ENCODE measurements at regions not wholly inside any gene's neighbourhood (a gene's known extent, or its start where the extent isn't known, plus 50 kb on each side); places are given as distances from the start of the nearest gene placed in this dataset.

DNA sequence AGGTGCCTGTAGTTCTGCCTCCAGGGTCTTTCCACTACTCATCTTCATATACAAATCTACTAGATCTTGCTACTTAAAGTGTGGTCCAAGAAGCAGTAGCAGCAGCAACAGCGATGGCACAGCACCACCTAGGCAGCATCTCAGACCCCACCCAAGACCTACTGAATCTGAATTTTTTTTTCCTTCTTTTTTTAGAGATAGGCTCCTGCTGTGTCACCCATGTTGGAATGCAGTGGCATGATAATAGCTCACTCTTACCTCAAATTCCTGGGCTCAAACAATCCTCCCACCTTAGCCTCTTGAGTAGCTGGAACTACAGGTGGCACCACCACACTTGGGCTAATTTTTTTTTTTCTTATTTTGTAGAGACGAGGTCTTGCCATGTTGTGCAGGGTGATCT lies 346.7 kb upstream of the TGFBR2 start:
- Histone ChIP-seq H3K9ac (ENCODE audit: low read length) (no peak overlapping the region), H3K4me3 (ENCODE audit: low read length) (no peak overlapping the region), H3K27me3 (ENCODE audit: control insufficient read depth, insufficient read depth, low read length) (no peaks in the 10 kb centered on the region), H3K4me1 (ENCODE audit: control insufficient read depth, insufficient read depth, low read length) (no peaks in the 10 kb centered on the region), H3K36me3 (ENCODE audit: control insufficient read depth, insufficient read depth, low read length) (no peaks in the 10 kb centered on the region), H3K27ac (ENCODE audit: low read depth, low read length) (no peak overlapping the region)

DNA sequence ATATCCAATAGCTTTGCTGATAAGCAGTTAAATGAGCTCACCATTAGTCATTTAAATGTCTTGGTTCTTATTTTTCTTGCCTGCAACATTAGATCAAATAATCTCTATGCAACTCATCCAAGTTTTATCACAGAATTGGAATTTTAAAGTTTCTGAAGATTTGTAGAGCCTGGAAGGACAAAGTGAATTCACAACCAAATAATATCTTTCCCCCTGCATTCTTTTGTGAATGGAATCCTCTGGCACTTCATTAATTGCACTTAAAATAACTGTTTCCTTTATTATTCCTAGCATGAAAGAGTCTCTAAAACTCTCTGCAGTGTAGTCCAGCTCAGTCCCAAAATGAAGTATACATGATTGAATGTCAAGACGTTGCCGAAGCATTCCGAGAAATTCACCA lies 345.6 kb upstream of the TGFBR2 start:
- H3K4me1 ChIP-seq (ENCODE audit: control insufficient read depth, insufficient read depth, low read length), result no peaks in the 10 kb centered on the region
- H3K27ac ChIP-seq (ENCODE audit: low read depth, low read length), result no peak overlapping the region
- H3K9ac ChIP-seq (ENCODE audit: low read length), result no peak overlapping the region
- no peaks in the 10 kb centered on the region for H3K36me3 ChIP-seq (ENCODE audit: control insufficient read depth, insufficient read depth, low read length)
- no peaks in the 10 kb centered on the region for H3K27me3 ChIP-seq (ENCODE audit: control insufficient read depth, insufficient read depth, low read length)
- no peak overlapping the region for H3K4me3 ChIP-seq (ENCODE audit: low read length)

DNA sequence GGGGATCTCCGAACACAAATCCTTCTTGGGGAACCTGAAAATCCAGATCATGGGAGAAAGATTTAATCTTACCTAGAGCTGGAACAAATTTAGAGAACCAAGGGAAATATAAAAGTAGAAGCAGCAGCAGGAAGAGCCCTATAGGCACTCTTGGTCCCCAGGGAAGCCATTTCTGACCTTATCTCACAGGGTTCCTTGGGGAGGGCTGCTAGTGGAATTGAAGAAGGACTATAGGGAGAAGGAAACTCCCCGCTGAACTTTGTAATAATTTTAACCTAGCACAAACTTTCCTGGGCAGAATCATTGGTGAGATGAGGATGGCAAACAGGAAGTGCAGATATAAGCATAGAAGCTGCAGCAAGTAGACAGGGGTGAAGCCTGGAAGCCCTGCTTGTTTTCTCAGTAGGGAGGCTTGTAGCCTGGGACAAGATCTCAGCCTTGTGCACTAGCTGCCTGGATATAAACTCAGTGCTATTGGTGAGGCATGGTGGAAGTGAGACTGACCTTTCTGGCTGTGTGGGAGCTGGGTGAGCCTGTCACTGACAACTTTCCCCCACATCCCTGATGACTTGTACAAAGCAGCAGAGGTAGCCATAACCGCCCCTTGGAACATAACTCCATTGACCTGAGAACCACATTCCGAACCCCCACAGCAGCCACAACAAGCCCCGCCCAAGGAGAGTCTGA lies 343.0 kb upstream of the TGFBR2 start:
- H3K4me3 ChIP-seq (ENCODE audit: low read length), result no peak overlapping the region
- H3K27me3 ChIP-seq (ENCODE audit: control insufficient read depth, insufficient read depth, low read length), result no peaks in the 10 kb centered on the region
- H3K4me1 ChIP-seq (ENCODE audit: control insufficient read depth, insufficient read depth, low read length), result peaks cover 2% of the 10 kb centered on the region
- no peak overlapping the region for H3K27ac ChIP-seq (ENCODE audit: low read depth, low read length)
- H3K36me3 ChIP-seq (ENCODE audit: control insufficient read depth, insufficient read depth, low read length), result no peaks in the 10 kb centered on the region
- no peak overlapping the region for H3K9ac ChIP-seq (ENCODE audit: low read length)

DNA sequence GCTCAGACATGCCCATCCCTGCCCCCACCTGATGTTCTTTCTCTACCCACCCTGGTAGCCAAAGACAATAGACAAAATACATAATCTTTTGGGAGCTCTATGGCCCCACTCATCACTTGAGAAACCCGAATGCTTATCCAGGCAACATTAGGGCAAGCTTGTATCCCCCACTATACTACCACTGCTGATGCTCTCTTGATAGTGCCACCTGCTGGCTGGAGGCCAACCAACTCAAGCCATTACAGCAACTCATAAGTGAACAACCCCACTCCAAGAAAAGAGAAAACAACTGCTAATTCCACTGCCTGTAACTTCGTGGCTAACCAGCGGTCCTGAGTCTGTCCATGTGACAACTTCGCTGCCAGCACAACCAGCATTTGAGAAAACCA lies 342.5 kb upstream of the TGFBR2 start:
- H3K27me3 ChIP-seq (ENCODE audit: control insufficient read depth, insufficient read depth, low read length), result no peaks in the 10 kb centered on the region
- H3K27ac ChIP-seq (ENCODE audit: low read depth, low read length), result no peak overlapping the region
- no peak overlapping the region for H3K9ac ChIP-seq (ENCODE audit: low read length)
- H3K4me1 ChIP-seq (ENCODE audit: control insufficient read depth, insufficient read depth, low read length), result peaks cover 4% of the 10 kb centered on the region
- no peaks in the 10 kb centered on the region for H3K36me3 ChIP-seq (ENCODE audit: control insufficient read depth, insufficient read depth, low read length)
- no peak overlapping the region for H3K4me3 ChIP-seq (ENCODE audit: low read length)

DNA sequence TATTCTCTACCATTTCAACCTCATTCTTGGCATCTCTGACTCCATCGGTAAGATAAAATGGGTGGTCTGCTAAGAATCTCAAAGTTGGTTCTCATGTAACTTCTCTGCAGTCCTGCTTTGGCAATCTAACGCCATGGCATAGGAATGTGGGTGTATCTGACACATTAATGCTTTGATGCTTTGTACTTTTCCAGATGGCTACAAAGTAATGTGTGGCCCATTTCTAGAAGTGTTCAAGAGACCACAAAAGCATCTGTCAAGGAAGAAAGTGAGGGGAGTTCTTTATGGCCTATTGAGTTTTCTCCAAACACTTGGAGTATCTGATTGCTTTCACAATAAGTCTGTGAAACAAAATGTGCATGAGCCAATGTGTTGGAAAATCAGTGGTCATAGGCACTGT lies 339.9 kb upstream of the TGFBR2 start:
- H3K4me1 ChIP-seq (ENCODE audit: control insufficient read depth, insufficient read depth, low read length), result peaks cover 4% of the 10 kb centered on the region

DNA sequence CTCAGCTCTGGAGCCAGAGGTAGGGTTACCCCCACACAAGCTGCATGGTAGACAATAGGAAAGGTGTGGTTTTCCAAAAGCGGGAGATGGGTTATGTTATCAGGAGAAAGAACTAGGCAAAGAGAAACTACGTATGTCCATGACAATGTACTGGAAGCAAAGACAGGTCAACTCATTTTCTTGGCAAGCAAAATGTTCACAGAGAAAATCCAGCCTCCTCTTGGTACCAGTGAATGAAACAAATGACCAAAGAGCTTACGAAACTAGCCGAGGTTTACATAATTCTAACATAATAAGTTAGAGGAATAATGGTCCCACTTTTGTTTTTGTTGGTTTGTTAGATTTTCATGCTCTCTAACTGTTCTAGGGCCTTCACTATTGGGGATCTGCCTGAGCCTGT lies 338.1 kb upstream of the TGFBR2 start:
- H3K27ac ChIP-seq (ENCODE audit: low read depth, low read length), result peak overlapping the region; percentile 80

More for the DNA sequence above, 339.9 kb upstream of the TGFBR2 start:
- Histone ChIP-seq H3K9ac (ENCODE audit: low read length) (no peak overlapping the region), H3K36me3 (ENCODE audit: control insufficient read depth, insufficient read depth, low read length) (no peaks in the 10 kb centered on the region), H3K27me3 (ENCODE audit: control insufficient read depth, insufficient read depth, low read length) (no peaks in the 10 kb centered on the region), H3K4me3 (ENCODE audit: low read length) (no peak overlapping the region), H3K27ac (ENCODE audit: low read depth, low read length) (peak overlapping the region; percentile 35)

DNA sequence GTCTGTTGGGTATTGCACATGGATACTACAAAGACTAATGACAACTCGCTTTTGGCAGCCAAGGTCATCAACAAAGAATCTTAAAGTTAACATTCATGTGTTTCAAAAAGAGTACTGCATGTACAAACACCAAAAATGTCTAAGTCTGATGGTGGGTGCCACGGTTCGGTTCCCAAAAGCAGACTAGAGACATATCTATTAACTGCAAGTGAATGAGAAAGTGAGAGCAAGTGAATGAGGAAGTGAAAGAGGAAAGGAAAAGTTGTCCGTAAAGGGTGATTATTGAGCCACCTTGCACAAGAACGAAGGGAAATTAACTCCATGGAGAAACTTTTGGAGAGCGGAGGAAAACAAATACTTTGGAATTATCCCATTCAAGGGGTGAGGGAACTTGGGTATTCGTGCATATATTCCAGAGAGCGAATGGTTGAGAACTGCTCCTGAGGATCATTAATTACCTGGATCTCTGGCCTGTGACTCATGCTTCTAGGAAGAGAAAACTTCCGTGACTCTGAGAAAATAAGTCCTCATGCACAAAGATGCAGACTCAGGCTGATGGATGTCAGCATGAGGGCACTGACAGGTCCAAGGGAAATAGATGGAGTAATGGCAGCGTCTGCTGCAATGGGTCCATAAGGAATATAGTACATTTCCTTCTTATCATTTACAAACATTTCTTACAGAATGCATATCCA lies 336.5 kb upstream of the TGFBR2 start:
- Histone ChIP-seq H3K4me3 (ENCODE audit: low read length) (no peak overlapping the region), H3K9ac (ENCODE audit: low read length) (no peak overlapping the region), H3K36me3 (ENCODE audit: control insufficient read depth, insufficient read depth, low read length) (no peaks in the 10 kb centered on the region), H3K4me1 (ENCODE audit: control insufficient read depth, insufficient read depth, low read length) (peaks cover 4% of the 10 kb centered on the region), H3K27me3 (ENCODE audit: control insufficient read depth, insufficient read depth, low read length) (no peaks in the 10 kb centered on the region), H3K27ac (ENCODE audit: low read depth, low read length) (no peak overlapping the region)

More for the DNA sequence above, 338.1 kb upstream of the TGFBR2 start:
- no peaks in the 10 kb centered on the region for H3K36me3 ChIP-seq (ENCODE audit: control insufficient read depth, insufficient read depth, low read length)
- peaks cover 4% of the 10 kb centered on the region for H3K4me1 ChIP-seq (ENCODE audit: control insufficient read depth, insufficient read depth, low read length)
- no peak overlapping the region for H3K9ac ChIP-seq (ENCODE audit: low read length)
- H3K4me3 ChIP-seq (ENCODE audit: low read length), result no peak overlapping the region
- no peaks in the 10 kb centered on the region for H3K27me3 ChIP-seq (ENCODE audit: control insufficient read depth, insufficient read depth, low read length)

DNA sequence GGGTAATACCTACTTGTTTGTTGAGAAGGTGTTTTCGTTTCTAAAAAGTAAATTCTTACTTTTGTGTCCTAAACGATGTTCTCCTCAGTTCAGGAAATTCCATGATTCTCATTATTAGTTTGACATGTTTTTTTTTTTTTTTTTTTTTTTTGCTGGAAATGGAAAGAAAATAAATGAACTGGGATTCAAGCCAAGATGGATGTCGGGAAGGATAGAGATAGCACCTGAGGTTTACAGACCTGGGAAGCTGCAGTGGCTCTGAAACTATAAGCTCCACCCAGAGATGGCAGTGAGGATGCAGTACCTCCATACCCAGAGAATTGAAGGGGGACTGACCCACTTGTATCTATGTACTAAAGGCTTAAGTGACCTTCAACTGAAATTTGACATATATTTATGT lies 334.6 kb upstream of the TGFBR2 start:
- no peak overlapping the region for H3K4me3 ChIP-seq (ENCODE audit: low read length)
- no peaks in the 10 kb centered on the region for H3K27me3 ChIP-seq (ENCODE audit: control insufficient read depth, insufficient read depth, low read length)
- H3K9ac ChIP-seq (ENCODE audit: low read length), result no peak overlapping the region
- no peak overlapping the region for H3K27ac ChIP-seq (ENCODE audit: low read depth, low read length)
- no peaks in the 10 kb centered on the region for H3K36me3 ChIP-seq (ENCODE audit: control insufficient read depth, insufficient read depth, low read length)
- peaks cover 4% of the 10 kb centered on the region for H3K4me1 ChIP-seq (ENCODE audit: control insufficient read depth, insufficient read depth, low read length)

DNA sequence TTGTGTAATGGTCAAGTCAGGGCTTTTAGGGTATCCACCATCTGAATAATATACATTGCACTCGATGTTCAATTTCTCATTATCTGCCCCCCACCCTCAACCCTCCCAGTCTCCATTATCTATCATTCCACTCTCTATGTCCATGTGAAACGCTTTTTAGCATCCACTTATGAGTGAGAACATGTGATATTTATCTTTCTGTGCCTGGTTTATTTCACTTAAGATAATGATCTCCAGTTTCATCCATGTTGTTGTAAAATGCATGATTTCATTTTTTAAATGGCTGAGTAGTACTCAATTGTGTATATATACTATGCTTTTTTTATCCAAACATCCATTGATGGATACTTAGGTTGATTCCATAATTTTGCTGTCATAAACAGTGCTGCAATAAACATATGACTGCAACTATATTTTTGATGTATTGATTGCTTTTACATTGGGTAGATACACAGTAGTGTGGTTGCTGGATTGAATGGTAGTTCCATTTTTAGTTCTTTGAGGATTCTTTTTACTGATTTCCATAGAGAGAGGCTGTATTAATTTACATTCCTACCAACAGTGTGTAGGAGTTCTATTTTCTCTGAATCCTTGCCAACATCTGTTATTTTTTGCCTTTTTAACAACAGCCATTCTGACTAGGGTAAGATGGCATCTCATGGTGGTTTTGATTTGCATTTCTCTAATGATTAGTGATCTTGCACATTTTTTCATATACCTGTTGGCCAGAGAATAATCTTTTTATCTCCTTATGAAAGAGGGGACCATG lies 332.9 kb upstream of the TGFBR2 start:
- no peaks in the 10 kb centered on the region for H3K27me3 ChIP-seq (ENCODE audit: control insufficient read depth, insufficient read depth, low read length)
- no peak overlapping the region for H3K9ac ChIP-seq (ENCODE audit: low read length)
- H3K4me3 ChIP-seq (ENCODE audit: low read length), result no peak overlapping the region
- H3K27ac ChIP-seq (ENCODE audit: low read depth, low read length), result no peak overlapping the region
- peaks cover 2% of the 10 kb centered on the region for H3K4me1 ChIP-seq (ENCODE audit: control insufficient read depth, insufficient read depth, low read length)
- H3K36me3 ChIP-seq (ENCODE audit: control insufficient read depth, insufficient read depth, low read length), result no peaks in the 10 kb centered on the region

DNA sequence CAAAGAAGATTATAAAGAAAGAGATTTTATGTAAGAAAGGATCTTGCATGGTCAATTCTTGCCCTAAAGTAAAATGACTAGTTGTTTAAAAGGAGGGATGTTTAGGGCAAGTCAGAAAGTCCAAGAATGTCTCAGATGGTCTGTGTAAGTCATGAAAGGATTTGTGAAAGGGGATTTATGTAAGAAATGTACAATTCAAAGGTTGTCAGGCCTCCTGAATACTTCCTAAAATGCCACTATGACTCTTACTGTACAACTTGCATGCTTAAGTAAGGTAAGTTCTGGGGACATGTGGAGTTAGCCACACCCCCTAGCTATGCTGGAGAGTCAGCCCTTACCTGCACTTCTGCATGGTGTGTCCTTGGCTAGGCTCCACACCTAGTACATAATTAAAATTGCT lies 328.9 kb upstream of the TGFBR2 start:
- Histone ChIP-seq H3K36me3 (ENCODE audit: control insufficient read depth, insufficient read depth, low read length) (no peaks in the 10 kb centered on the region), H3K4me1 (ENCODE audit: control insufficient read depth, insufficient read depth, low read length) (peaks cover 4% of the 10 kb centered on the region), H3K4me3 (ENCODE audit: low read length) (no peak overlapping the region), H3K27ac (ENCODE audit: low read depth, low read length) (no peak overlapping the region), H3K27me3 (ENCODE audit: control insufficient read depth, insufficient read depth, low read length) (no peaks in the 10 kb centered on the region), H3K9ac (ENCODE audit: low read length) (no peak overlapping the region)

DNA sequence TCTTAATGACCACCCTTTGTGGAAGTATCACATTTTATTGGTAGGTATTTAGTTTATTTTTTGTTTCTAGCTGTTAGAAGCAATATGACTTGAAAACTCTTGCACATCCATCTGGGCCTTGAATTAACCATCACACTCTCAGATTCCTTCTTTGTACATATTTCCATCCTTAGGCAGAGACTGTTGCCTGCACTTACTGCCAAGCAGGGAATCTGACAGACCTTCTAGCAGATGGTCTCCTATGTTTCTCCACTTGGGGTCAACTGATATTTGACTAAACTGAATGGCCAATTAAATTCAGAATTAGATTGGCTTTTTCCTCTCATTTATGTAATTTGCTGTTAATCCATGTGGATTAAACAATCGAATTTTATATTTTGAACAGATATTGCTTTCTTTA lies 324.9 kb upstream of the TGFBR2 start:
- Histone ChIP-seq H3K9ac (ENCODE audit: low read length) (no peak overlapping the region), H3K4me3 (ENCODE audit: low read length) (no peak overlapping the region), H3K36me3 (ENCODE audit: control insufficient read depth, insufficient read depth, low read length) (no peaks in the 10 kb centered on the region), H3K27ac (ENCODE audit: low read depth, low read length) (no peak overlapping the region), H3K4me1 (ENCODE audit: control insufficient read depth, insufficient read depth, low read length) (peaks cover 11% of the 10 kb centered on the region), H3K27me3 (ENCODE audit: control insufficient read depth, insufficient read depth, low read length) (no peaks in the 10 kb centered on the region)

DNA sequence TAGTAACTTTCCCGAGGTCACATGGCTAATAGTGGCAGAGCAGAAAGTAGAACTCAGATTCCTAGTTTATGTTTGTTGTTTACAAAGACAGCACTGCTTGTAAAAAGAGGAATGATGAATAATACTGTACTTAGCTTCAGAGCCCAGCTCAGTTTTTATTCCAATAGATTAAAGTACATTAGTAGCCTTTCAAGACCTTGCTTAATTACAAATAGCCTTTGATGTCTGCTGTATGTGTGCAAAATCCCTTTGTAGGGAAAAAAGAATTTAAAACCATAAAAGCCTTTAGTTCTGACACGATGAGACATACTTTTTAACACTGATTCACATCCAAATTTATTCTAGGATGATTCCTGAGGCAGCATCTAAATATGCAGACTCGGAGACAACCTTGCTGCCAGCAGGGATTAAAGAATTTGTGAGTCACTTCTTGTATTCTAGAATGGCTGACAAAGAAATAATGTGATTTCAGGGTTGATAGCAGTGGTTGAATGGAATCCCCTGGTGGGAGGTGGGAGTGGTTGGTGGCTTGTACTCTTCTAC lies 324.2 kb upstream of the TGFBR2 start:
- H3K27ac ChIP-seq (ENCODE audit: low read depth, low read length), result peak overlapping the region; percentile 37
- no peaks in the 10 kb centered on the region for H3K27me3 ChIP-seq (ENCODE audit: control insufficient read depth, insufficient read depth, low read length)
- H3K9ac ChIP-seq (ENCODE audit: low read length), result no peak overlapping the region
- H3K36me3 ChIP-seq (ENCODE audit: control insufficient read depth, insufficient read depth, low read length), result no peaks in the 10 kb centered on the region
- H3K4me1 ChIP-seq (ENCODE audit: control insufficient read depth, insufficient read depth, low read length), result peaks cover 13% of the 10 kb centered on the region
- H3K4me3 ChIP-seq (ENCODE audit: low read length), result no peak overlapping the region

Data from rectal smooth muscle tissue (tissue), 1 donor.